ENCODE measurements at regions not wholly inside any gene's neighbourhood (a gene's known extent, or its start where the extent isn't known, plus 50 kb on each side); places are given as distances from the start of the nearest gene placed in this dataset.

GRCh38 chr16:48103591-48103990 lies 52.2 kb downstream of the ABCC12 start:
- 32% methylated on average over 6 of the region's 6 CpGs for WGBS (ENCODE audit: low lambda C conversion rate)

GRCh38 chr16:48102083-48103008 lies 53.4 kb downstream of the ABCC12 start:
- Histone ChIP-seq H3K4me2 (ENCODE audit: low read depth, low read length) (peak overlapping the region; percentile 48), H3K4me3 (replicated peaks in 1 of 3; ENCODE audit: insufficient read depth in 1 of 3, low read depth in 2 of 3, low read length in 3 of 3) (peak overlapping the region in 1 of 3 experiments; percentile 30; a peak in 1 of 6 replicates), H3K9ac (ENCODE audit: insufficient read depth, low read depth, low read length) (no peak overlapping the region), H3K9me3 (ENCODE audit: low read length) (no peaks in the 10 kb centered on the region), H3K27ac (ENCODE audit: extremely low read length, insufficient read depth, low read length) (no peak overlapping the region), H3K27me3 (ENCODE audit: control insufficient read depth in 1 of 2, insufficient read depth in 2 of 2, low read length in 2 of 2) (peaks cover 0 to 37% of the 10 kb centered on the region in 2 experiments; a peak in 2 of 5 replicates), H3K79me2 (ENCODE audit: insufficient read depth, low read length) (no peaks in the 10 kb centered on the region), H2AFZ (ENCODE audit: low read length) (peak overlapping the region; percentile 10), H3K36me3 (replicated peaks in 1 of 2; ENCODE audit: control insufficient read depth in 1 of 2, insufficient read depth in 2 of 2, low read length in 2 of 2) (no peaks in the 10 kb centered on the region), H3K4me1 (ENCODE audit: insufficient read depth, low read length) (peaks cover 14% of the 10 kb centered on the region; the same call in 1 of the 2 replicates), H4K20me1 (ENCODE audit: insufficient read depth, low read length) (no peaks in the 10 kb centered on the region)
- BruUV-seq (replicated peaks), result no TSS peak
- intact Hi-C loops (cut with micrococcal nuclease; ENCODE audit: unreplicated experiment), result no loop called here
- ATAC-seq (peak; percentile 71), DNase-seq (ENCODE audit: low spot score) (no peak), FAIRE-seq (no peak)
- WGBS (ENCODE audit: low lambda C conversion rate), result 8% methylated on average over 15 of the region's 15 CpGs
- in situ Hi-C loops (cut with HindIII; ENCODE audit: extremely low pct_ligation_motif_present, low pct_unique_long_range_greater_than_20kb), result no loop called here
- ChIA-PET CTCF (ENCODE audit: low intra/inter-chr PET ratio, low total read pairs) (no interaction called here), POLR2A (no interaction called here)
- no peak for TF ChIP-seq SETDB1 (CRISPR knock-in tag; IDR thresholded peaks at IDR 0.05; ENCODE audit: borderline replicate concordance)
- TF ChIP-seq PREB (CRISPR knock-in tag; IDR thresholded peaks at IDR 0.05), result no peak
- no peak for TF ChIP-seq ZNF296 (CRISPR knock-in tag; conservative IDR thresholded peaks at IDR 0.05)
- no peak for TF ChIP-seq MAZ (IDR thresholded peaks at IDR 0.05; ENCODE audit: borderline replicate concordance, low read depth, low read length)
- no peak for TF ChIP-seq MAZ (CRISPR knock-in tag; IDR thresholded peaks at IDR 0.05; ENCODE audit: low read depth)
- no peak for TF ChIP-seq ZNF281 (CRISPR knock-in tag; IDR thresholded peaks at IDR 0.05; ENCODE audit: borderline replicate concordance)
- TF ChIP-seq TCF12 (IDR thresholded peaks at IDR 0.05), result no peak
- no peak for TF ChIP-seq TCF12 (CRISPR knock-in tag; IDR thresholded peaks at IDR 0.05)
- no peak for TF ChIP-seq ZNF713 (CRISPR knock-in tag; IDR thresholded peaks at IDR 0.05)
- TF ChIP-seq SIN3A (IDR thresholded peaks at IDR 0.05; ENCODE audit: borderline replicate concordance, low read depth, low read length), result no peak
- TF ChIP-seq ZNF251 (CRISPR knock-in tag; IDR thresholded peaks at IDR 0.05), result no peak
- TF ChIP-seq TCF7 (IDR thresholded peaks at IDR 0.05; ENCODE audit: low read depth), result no peak

More at GRCh38 chr16:48103591-48103990, 52.2 kb downstream of the ABCC12 start:
- intact Hi-C loops (cut with micrococcal nuclease; ENCODE audit: unreplicated experiment), result no loop called here
- no peak for ATAC-seq
- DNase-seq (ENCODE audit: low spot score), result no peak
- CTCF ChIA-PET (ENCODE audit: low intra/inter-chr PET ratio, low total read pairs), result no interaction called here
- no TSS peak for BruUV-seq (replicated peaks)
- Histone ChIP-seq H3K79me2 (ENCODE audit: insufficient read depth, low read length) (no peaks in the 10 kb centered on the region), H3K4me1 (ENCODE audit: insufficient read depth, low read length) (peaks cover 14% of the 10 kb centered on the region; the same call in 1 of the 2 replicates), H3K4me2 (ENCODE audit: low read depth, low read length) (no peak overlapping the region), H3K9me3 (ENCODE audit: low read length) (no peaks in the 10 kb centered on the region), H3K9ac (ENCODE audit: insufficient read depth, low read depth, low read length) (no peak overlapping the region), H3K36me3 (replicated peaks in 1 of 2; ENCODE audit: control insufficient read depth in 1 of 2, insufficient read depth in 2 of 2, low read length in 2 of 2) (no peaks in the 10 kb centered on the region), H2AFZ (ENCODE audit: low read length) (no peak overlapping the region), H3K27me3 (ENCODE audit: control insufficient read depth in 1 of 2, insufficient read depth in 2 of 2, low read length in 2 of 2) (peaks cover 0 to 46% of the 10 kb centered on the region in 2 experiments; a peak in 2 of 5 replicates), H4K20me1 (ENCODE audit: insufficient read depth, low read length) (no peaks in the 10 kb centered on the region), H3K27ac (ENCODE audit: extremely low read length, insufficient read depth, low read length) (no peak overlapping the region), H3K4me3 (replicated peaks in 1 of 3; ENCODE audit: insufficient read depth in 1 of 3, low read depth in 2 of 3, low read length in 3 of 3) (no peak overlapping the region)
- in situ Hi-C loops (cut with HindIII; ENCODE audit: extremely low pct_ligation_motif_present, low pct_unique_long_range_greater_than_20kb), result no loop called here
- POLR2A ChIA-PET, result no interaction called here
- TF ChIP-seq TOE1 (CRISPR knock-in tag; IDR thresholded peaks at IDR 0.05) (no peak), ETV6 (CRISPR knock-in tag; conservative IDR thresholded peaks at IDR 0.05) (no peak), ZBTB8A (CRISPR knock-in tag; IDR thresholded peaks at IDR 0.05; ENCODE audit: borderline replicate concordance, low read depth) (no peak), RELA (CRISPR knock-in tag; IDR thresholded peaks at IDR 0.05) (no peak), TCF7L2 (IDR thresholded peaks at IDR 0.05; ENCODE audit: low read depth, low read length) (no peak), TEAD3 (CRISPR knock-in tag; optimal IDR thresholded peaks at IDR 0.05; ENCODE audit: borderline replicate concordance) (no peak)
- FAIRE-seq, result no peak
